ENCODE measurements at regions not wholly inside any gene's neighbourhood (a gene's known extent, or its start where the extent isn't known, plus 50 kb on each side); places are given as distances from the start of the nearest gene placed in this dataset.

GRCh38 chr12:75905922-75906321 lies 125.7 kb downstream of the PHLDA1 start:
- DNase-seq (ENCODE audit: low spot score) = no peak

- no peak for DNase-seq (ENCODE audit: low spot score)
Measured at GRCh38 chr12:75900781-75901254, 130.8 kb downstream of the PHLDA1 start.

GRCh38 chr12:75900226-75900625 lies 131.3 kb downstream of the PHLDA1 start:
- DNase-seq (ENCODE audit: low spot score) = no peak

GRCh38 chr12:75894965-75895754 lies 136.4 kb downstream of the PHLDA1 start:
- no peak for DNase-seq (ENCODE audit: low spot score)

GRCh38 chr12:75893765-75894164 lies 137.8 kb downstream of the PHLDA1 start:
- no peak for DNase-seq (ENCODE audit: low spot score)

- no peak for DNase-seq (ENCODE audit: low spot score)
Measured at GRCh38 chr12:75892731-75893408, 138.7 kb downstream of the PHLDA1 start.

GRCh38 chr12:75891072-75891471 lies 140.5 kb downstream of the PHLDA1 start:
- no peak for DNase-seq (ENCODE audit: low spot score)

- no peak for DNase-seq (ENCODE audit: low spot score)
Measured at GRCh38 chr12:75890660-75891059, 140.9 kb downstream of the PHLDA1 start.

- DNase-seq (ENCODE audit: low spot score) = no peak
Measured at GRCh38 chr12:75890141-75890540, 141.4 kb downstream of the PHLDA1 start.

- peak; percentile 44 for DNase-seq (ENCODE audit: low spot score)
Measured at GRCh38 chr12:75888874-75889613, 142.5 kb downstream of the PHLDA1 start.

- DNase-seq (ENCODE audit: low spot score) = no peak
Measured at GRCh38 chr12:75888399-75888798, 143.2 kb downstream of the PHLDA1 start.

- DNase-seq (ENCODE audit: low spot score) = no peak
Measured at GRCh38 chr12:75887979-75888378, 143.6 kb downstream of the PHLDA1 start.

GRCh38 chr12:75884465-75884985 lies 147.1 kb downstream of the PHLDA1 start:
- DNase-seq (ENCODE audit: low spot score) = peak; percentile 37

GRCh38 chr12:75883241-75883640 lies 148.3 kb downstream of the PHLDA1 start:
- no peak for DNase-seq (ENCODE audit: low spot score)

GRCh38 chr12:75882421-75882820 lies 149.2 kb downstream of the PHLDA1 start:
- DNase-seq (ENCODE audit: low spot score) = no peak

GRCh38 chr12:75881920-75882319 lies 149.7 kb downstream of the PHLDA1 start:
- no peak for DNase-seq (ENCODE audit: low spot score)

- DNase-seq (ENCODE audit: low spot score) = no peak
Measured at GRCh38 chr12:75877763-75878621, 153.6 kb downstream of the PHLDA1 start.

- no peak for DNase-seq (ENCODE audit: low spot score)
Measured at GRCh38 chr12:75876832-75877762, 154.5 kb downstream of the PHLDA1 start.

GRCh38 chr12:75874441-75874840 lies 157.1 kb downstream of the PHLDA1 start:
- no peak for DNase-seq (ENCODE audit: low spot score)

- DNase-seq (ENCODE audit: low spot score) = no peak
Measured at GRCh38 chr12:75872762-75873161, 158.8 kb downstream of the PHLDA1 start.
